ENCODE measurements at regions not wholly inside any gene's neighbourhood (a gene's known extent, or its start where the extent isn't known, plus 50 kb on each side); places are given as distances from the start of the nearest gene placed in this dataset.

DNA sequence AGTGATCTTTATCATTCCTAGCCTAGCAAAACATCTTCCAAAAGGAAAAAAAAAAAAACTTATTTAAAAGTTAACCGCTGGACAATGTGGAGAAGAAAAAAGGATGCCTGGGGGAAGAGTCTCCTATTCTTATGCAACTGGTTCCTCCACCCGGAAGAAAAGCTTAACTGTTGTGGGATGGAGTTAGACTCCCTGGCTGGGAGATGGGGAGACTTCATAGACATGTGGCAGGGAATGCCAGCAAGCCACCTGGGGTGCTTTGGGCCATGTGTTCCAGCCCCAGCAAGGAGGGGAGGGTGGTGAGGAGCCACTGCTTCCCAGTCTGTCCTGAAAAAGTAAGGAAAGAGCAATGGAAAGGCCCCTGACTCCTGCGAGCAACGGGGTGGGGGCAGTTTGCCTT lies 119.4 kb upstream of the SPIN4 start:
- DNase-seq (ENCODE audit: low spot score), result no peak
- no peak for ATAC-seq (ENCODE audit: low FRiP score)
- TF ChIP-seq, protein P1, sequence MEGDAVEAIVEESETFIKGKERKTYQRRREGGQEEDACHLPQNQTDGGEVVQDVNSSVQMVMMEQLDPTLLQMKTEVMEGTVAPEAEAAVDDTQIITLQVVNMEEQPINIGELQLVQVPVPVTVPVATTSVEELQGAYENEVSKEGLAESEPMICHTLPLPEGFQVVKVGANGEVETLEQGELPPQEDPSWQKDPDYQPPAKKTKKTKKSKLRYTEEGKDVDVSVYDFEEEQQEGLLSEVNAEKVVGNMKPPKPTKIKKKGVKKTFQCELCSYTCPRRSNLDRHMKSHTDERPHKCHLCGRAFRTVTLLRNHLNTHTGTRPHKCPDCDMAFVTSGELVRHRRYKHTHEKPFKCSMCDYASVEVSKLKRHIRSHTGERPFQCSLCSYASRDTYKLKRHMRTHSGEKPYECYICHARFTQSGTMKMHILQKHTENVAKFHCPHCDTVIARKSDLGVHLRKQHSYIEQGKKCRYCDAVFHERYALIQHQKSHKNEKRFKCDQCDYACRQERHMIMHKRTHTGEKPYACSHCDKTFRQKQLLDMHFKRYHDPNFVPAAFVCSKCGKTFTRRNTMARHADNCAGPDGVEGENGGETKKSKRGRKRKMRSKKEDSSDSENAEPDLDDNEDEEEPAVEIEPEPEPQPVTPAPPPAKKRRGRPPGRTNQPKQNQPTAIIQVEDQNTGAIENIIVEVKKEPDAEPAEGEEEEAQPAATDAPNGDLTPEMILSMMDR (IDR thresholded peaks at IDR 0.05), result no peak

DNA sequence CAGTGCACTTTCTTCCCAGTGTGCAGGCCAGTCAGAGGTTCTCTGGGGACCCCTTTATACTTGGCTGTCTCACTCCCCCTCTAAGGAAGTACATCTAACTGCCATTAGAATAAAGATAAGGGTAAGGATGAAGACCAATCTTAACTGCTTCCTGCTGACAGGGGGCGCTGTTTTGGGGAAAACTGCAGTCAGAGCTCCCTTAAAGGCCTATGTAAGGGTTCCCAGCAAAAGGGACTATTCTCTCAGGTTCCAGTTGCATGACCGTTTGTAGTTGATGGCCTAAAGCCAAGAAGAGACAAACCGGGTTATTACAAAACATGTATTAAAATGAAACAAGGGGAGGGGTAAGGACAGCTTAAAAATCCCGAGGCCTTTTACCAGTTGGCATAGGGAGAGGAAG lies 115.6 kb upstream of the SPIN4 start:
- no peak for DNase-seq (ENCODE audit: low spot score)
- TF ChIP-seq, protein P1 (IDR thresholded peaks at IDR 0.05), result no peak

DNA sequence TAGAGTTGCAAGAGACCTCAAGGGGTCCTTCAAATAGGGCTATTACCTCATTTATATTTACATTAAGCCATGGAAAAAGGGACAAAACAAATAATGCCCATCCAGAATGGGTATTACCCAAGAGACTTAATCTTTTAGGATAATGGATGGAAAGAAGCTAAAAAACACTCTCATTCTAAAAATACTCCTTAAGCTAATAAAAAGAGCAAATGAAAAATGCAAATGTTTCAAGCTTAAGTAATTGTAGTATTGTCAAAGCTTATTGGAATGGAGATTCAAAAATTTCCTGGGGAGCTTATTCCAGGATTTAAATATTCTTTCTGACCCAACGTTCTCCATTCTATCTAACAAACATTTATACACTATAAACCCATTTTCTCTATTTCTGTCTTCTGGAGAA lies 107.8 kb upstream of the SPIN4 start:
- no peak for ATAC-seq (ENCODE audit: low FRiP score)
- no peak for DNase-seq (ENCODE audit: low spot score)
- TF ChIP-seq, protein P1 (IDR thresholded peaks at IDR 0.05), result no peak

More for the DNA sequence above, 115.6 kb upstream of the SPIN4 start:
- no peak for ATAC-seq (ENCODE audit: low FRiP score)

DNA sequence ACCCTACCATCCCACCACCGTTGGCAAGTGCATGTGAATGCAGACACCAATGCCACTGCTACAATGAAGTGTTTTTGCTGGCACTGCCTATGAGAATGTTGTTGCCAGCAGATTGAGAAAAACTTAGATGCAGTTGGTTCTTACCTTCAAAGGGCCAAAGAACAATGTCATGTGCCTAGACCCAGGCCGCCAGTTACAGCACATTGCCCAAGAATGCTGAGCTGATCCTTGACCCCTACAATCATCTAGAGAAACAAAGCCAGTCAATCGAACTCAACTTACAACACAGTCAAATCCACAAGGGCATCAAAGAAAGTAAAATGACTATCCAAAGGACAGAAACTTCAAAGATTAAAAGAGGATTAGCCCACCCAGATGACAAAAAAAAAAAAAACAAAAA lies 102.4 kb upstream of the SPIN4 start:
- DNase-seq (ENCODE audit: low spot score) (no peak), ATAC-seq (ENCODE audit: low FRiP score) (no peak)
- TF ChIP-seq, protein P1 (IDR thresholded peaks at IDR 0.05), result no peak

DNA sequence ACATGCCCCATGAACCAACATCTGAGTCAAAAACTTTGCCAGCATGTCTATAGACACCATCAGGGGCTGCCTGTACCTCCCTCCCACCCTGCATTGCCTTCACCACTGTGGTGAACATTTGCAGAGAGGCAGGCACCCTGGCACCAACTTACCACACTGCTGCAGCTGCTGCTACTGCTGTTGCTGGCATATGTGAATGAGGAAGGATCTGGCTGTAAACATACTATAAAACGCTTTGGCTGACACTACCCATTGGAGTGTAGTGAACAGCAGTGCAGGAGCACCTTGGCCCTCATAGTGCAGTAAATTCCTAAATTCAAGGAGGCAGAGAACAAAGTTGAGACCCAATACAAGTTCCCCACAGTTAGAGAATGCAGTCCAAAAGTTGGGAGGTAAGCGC lies 90.6 kb upstream of the SPIN4 start:
- TF ChIP-seq, protein P1 (IDR thresholded peaks at IDR 0.05), result no peak
- no peak for DNase-seq (ENCODE audit: low spot score)
- no peak for ATAC-seq (ENCODE audit: low FRiP score)

DNA sequence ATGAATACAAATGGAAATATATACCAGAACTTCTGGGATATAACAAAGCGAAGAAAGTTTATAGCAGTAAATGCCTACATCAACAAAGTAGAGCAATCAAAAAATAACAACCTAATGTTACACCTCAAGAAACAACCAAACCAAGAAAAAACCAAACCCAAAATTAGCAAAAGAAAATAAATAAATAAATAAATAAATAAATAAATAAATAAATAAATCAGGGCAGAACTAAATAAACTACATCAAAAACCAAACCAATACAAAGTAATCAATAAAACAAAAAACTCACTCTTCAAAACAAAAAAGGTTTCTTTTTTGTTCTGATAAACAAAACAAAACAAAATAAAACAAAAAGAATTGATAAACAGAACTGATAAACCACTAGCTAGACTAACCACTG lies 88.4 kb upstream of the SPIN4 start:
- ATAC-seq (ENCODE audit: low FRiP score) (no peak), DNase-seq (ENCODE audit: low spot score) (no peak)
- TF ChIP-seq, protein P1 (IDR thresholded peaks at IDR 0.05), result no peak

DNA sequence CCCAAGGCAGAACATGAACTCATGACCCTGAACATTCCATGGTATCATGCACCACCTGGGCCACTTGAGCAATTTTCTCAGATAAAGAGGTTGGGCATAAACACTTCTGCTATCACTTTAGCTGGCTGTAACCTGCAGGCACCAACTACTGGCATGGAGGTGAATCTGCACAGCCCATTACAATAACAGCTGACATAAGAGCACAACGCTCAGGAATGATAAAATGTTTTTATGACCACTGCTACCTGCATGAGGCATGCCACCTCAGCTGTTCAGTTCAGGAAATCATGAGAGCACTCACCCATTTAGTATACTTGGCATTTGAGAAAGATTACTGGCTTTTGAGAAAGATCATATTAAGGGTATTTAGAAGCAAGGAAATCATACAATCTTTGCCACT lies 85.7 kb upstream of the SPIN4 start:
- TF ChIP-seq, protein P1 (IDR thresholded peaks at IDR 0.05), result no peak
- ATAC-seq (ENCODE audit: low FRiP score) (no peak), DNase-seq (ENCODE audit: low spot score) (no peak)

All from omental fat pad (tissue), 3 donors.